Adrenal gland (tissue), 5 donors: ENCODE measurements at regions not wholly inside any gene's neighbourhood (a gene's known extent, or its start where the extent isn't known, plus 50 kb on each side); places are given as distances from the start of the nearest gene placed in this dataset.

Source experiments
- POLR2A ChIP-seq, 2 donors: fragments of 450-650 bp; IDR thresholded peaks; one replicate each; pipeline ENCODE4 v1.6.1; 2017; ENCODE audit warnings: antibody characterized with exemption in 2 of 2, mild to moderate bottlenecking in 2 of 2, moderate library complexity in 1 of 2
- TF ChIP-seq, protein P1 (sequence below), 6 experiments: fragments of 450-650 bp in 4 of 6; fragments of 200-600 bp in 2 of 6; sonication (generic) in 1 of 6; IDR thresholded peaks; 1 replicate in 5 of 6; 2 replicates in 1 of 6; pipeline versions ENCODE4 v1.5.1 to v1.8.0; 2016 to 2021; ENCODE audit warnings: antibody characterized with exemption in 6 of 6, mild to moderate bottlenecking in 2 of 6, moderate library complexity in 1 of 6
- donor health status: DM: no; HTN: no; CAD: no.

DNA sequence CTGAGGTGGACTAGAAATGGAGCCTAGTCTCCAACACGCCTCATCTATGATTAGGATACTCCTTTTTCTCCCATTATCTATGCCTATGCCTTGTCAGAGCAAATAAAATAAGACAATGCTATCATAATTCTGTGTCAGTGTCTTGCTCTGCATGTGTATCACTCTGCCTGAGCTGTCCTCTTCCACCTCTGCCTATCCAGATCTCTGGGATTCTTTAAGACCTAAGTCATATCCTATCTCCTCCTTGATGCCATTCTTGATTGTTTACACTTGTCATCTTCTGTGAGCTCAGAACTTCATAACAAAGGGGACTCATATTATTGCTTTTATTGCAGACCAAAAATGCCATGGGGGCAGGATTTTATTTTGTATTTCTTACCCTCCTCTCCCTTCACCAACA lies 351.2 kb upstream of the C9orf72 start:
- TF ChIP-seq, protein P1, sequence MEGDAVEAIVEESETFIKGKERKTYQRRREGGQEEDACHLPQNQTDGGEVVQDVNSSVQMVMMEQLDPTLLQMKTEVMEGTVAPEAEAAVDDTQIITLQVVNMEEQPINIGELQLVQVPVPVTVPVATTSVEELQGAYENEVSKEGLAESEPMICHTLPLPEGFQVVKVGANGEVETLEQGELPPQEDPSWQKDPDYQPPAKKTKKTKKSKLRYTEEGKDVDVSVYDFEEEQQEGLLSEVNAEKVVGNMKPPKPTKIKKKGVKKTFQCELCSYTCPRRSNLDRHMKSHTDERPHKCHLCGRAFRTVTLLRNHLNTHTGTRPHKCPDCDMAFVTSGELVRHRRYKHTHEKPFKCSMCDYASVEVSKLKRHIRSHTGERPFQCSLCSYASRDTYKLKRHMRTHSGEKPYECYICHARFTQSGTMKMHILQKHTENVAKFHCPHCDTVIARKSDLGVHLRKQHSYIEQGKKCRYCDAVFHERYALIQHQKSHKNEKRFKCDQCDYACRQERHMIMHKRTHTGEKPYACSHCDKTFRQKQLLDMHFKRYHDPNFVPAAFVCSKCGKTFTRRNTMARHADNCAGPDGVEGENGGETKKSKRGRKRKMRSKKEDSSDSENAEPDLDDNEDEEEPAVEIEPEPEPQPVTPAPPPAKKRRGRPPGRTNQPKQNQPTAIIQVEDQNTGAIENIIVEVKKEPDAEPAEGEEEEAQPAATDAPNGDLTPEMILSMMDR (IDR thresholded peaks at IDR 0.05) = no peak
- TF ChIP-seq POLR2A (IDR thresholded peaks at IDR 0.05) = no peak
